Stimulated activated naive B cell treated with anti-CD40 and anti-IgM and Interleukin-4, amounts not matched to agents 10 μg/mL and 1 μg/mL and 100 μg/mL, for 72 hours (primary cell): ENCODE measurements at regions not wholly inside any gene's neighbourhood (a gene's known extent, or its start where the extent isn't known, plus 50 kb on each side); places are given as distances from the start of the nearest gene placed in this dataset.

Experiments
- ATAC-seq, 2 donors: fragments of 150-1000 bp; cut with Tn5 transposase; replicated peaks; 2 replicates each; pipeline ENCODE4 v1.10.0; 2021; ENCODE audit warnings: moderate library complexity in 1 of 2
- DNase-seq: peaks from one replicate; pipeline ENCODE4 v3.0.0; 2021
- H3K27ac Mint-ChIP-seq: one replicate; pipeline ENCODE4 v1.8.0; 2022; ENCODE audit warnings: mild to moderate bottlenecking, mixed read lengths
- H3K27me3 Mint-ChIP-seq, 2 donors: one replicate each; pipeline ENCODE4 v1.8.0; 2022; ENCODE audit warnings: mixed read lengths in 2 of 2
- H3K36me3 Mint-ChIP-seq, 2 donors: one replicate each; pipeline ENCODE4 v1.8.0; 2022; ENCODE audit warnings: mixed read lengths in 2 of 2, mild to moderate bottlenecking in 1 of 2
- H3K4me1 Mint-ChIP-seq, 2 donors: one replicate each; pipeline ENCODE4 v1.8.0; 2022; ENCODE audit warnings: mixed read lengths in 2 of 2, mild to moderate bottlenecking in 1 of 2
- H3K4me3 Mint-ChIP-seq, 2 donors: one replicate each; pipeline ENCODE4 v1.8.0; 2022; ENCODE audit warnings: mild to moderate bottlenecking in 2 of 2, mixed read lengths in 2 of 2, moderate library complexity in 1 of 2
- H3K9me3 Mint-ChIP-seq, 2 donors: one replicate each; pipeline ENCODE4 v1.8.0; 2022; ENCODE audit warnings: mixed read lengths in 2 of 2, mild to moderate bottlenecking in 1 of 2

GRCh38 chr12:125211464-125211863, 146.2 kb downstream of the AACS start:
- Mint-ChIP-seq H3K27ac (no peak overlapping the region), H3K36me3 (no peaks in the 10 kb centered on the region), H3K27me3 (peaks cover 24 to 36% of the 10 kb centered on the region in 2 donors), H3K9me3 (peaks cover 0 to 5% of the 10 kb centered on the region in 2 donors), H3K4me3 (no peak overlapping the region), H3K4me1 (no peaks in the 10 kb centered on the region)
- DNase-seq (no peak), ATAC-seq (no peak)

DNA sequence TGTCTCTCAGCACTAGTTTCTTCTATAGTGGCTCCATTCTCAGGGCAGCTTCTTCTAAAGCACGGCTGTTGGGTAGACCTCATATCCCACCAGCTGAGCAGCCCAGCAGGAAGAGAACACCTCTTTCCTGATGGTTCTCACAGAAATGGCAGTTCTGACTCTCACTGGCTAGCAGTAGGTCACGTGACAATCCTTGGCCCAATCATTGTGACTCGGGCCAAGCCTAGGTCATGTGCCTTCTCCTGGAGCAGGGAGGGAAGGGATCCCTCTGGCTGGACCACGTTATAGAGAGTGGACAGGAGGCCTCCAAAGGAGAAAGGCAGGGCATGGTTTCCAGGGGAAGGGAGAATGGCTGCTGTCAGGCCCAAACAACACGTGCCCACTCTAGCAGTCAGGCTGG, 149.1 kb downstream of the AACS start:
- H3K27me3 Mint-ChIP-seq = peaks cover 22 to 31% of the 10 kb centered on the region in 2 donors

DNA sequence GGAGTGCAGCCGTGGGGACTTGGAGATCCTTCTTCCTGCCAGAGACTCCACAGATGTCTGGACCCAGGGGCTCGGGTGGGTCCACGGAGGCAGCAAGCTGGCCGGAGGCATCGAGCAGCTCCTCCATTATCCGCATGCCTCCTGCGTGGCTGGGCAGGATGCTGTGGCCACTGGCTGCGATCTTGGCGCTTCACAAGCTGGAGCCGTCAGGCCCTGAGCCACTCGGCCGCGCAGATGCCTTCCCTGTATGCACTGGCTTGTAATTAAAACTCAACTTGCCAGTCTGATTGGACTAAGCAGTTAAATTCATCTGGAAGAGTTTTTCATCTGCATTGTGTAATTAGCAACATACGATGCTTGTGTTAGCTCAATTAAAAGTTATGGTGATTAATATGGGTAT, 151.5 kb downstream of the AACS start:
- no peak overlapping the region for H3K4me3 Mint-ChIP-seq
- H3K36me3 Mint-ChIP-seq = no peaks in the 10 kb centered on the region
- peaks cover 3 to 5% of the 10 kb centered on the region in 2 donors for H3K9me3 Mint-ChIP-seq
- peaks cover 27 to 29% of the 10 kb centered on the region in 2 donors for H3K27me3 Mint-ChIP-seq
- no peak for ATAC-seq
- no peak for DNase-seq
- H3K4me1 Mint-ChIP-seq = no peaks in the 10 kb centered on the region
- no peak overlapping the region for H3K27ac Mint-ChIP-seq

More for the DNA sequence above, 149.1 kb downstream of the AACS start:
- Mint-ChIP-seq H3K9me3 (peaks cover 0 to 5% of the 10 kb centered on the region in 2 donors), H3K4me3 (no peak overlapping the region), H3K36me3 (no peaks in the 10 kb centered on the region), H3K4me1 (no peaks in the 10 kb centered on the region), H3K27ac (no peak overlapping the region)
- ATAC-seq (no peak), DNase-seq (no peak)

- Mint-ChIP-seq H3K36me3 (no peaks in the 10 kb centered on the region), H3K4me1 (no peaks in the 10 kb centered on the region), H3K4me3 (no peak overlapping the region), H3K27me3 (peaks cover 27 to 31% of the 10 kb centered on the region in 2 donors), H3K27ac (no peak overlapping the region), H3K9me3 (peaks cover 3 to 5% of the 10 kb centered on the region in 2 donors)
- DNase-seq = no peak
- ATAC-seq = no peak
Observed at GRCh38 chr12:125217308-125217707, 152.1 kb downstream of the AACS start.

GRCh38 chr12:125218952-125219351, 153.7 kb downstream of the AACS start:
- no peak overlapping the region for H3K4me3 Mint-ChIP-seq
- H3K27me3 Mint-ChIP-seq = peaks cover 20 to 22% of the 10 kb centered on the region in 2 donors
- ATAC-seq (no peak), DNase-seq (no peak)
- peaks cover 3 to 5% of the 10 kb centered on the region in 2 donors for H3K9me3 Mint-ChIP-seq
- no peaks in the 10 kb centered on the region for H3K36me3 Mint-ChIP-seq
- no peaks in the 10 kb centered on the region for H3K4me1 Mint-ChIP-seq
- no peak overlapping the region for H3K27ac Mint-ChIP-seq

GRCh38 chr12:125220404-125221273, 155.4 kb downstream of the AACS start:
- H3K4me3 Mint-ChIP-seq = no peak overlapping the region
- H3K9me3 Mint-ChIP-seq = peaks cover 0 to 3% of the 10 kb centered on the region in 2 donors
- DNase-seq (no peak), ATAC-seq (no peak)
- H3K36me3 Mint-ChIP-seq = no peaks in the 10 kb centered on the region
- H3K4me1 Mint-ChIP-seq = no peaks in the 10 kb centered on the region
- peaks cover 26 to 27% of the 10 kb centered on the region in 2 donors for H3K27me3 Mint-ChIP-seq
- no peak overlapping the region for H3K27ac Mint-ChIP-seq

DNA sequence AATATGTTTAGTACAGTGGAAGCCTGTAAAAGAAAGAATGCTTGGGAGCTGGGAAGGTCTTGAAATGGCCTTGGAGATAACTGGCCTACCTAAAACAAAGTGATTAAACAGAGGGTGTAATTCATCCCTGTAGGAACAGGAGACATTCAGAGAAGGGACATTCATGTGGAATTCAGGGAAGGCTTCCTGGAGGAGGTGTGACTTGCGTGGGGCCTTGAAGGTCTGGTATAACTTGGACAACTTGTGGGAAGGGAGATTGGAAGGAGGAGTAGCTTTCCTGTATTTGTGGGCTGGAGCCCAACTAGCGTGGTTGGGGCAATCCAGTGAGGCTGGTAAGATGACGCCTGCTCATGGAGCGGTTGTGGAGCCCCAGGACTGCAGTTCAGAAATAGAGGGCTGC, 156.4 kb downstream of the AACS start:
- no peak overlapping the region for H3K4me3 Mint-ChIP-seq
- no peaks in the 10 kb centered on the region for H3K4me1 Mint-ChIP-seq
- ATAC-seq (no peak), DNase-seq (no peak)
- H3K27me3 Mint-ChIP-seq = peaks cover 27 to 29% of the 10 kb centered on the region in 2 donors
- H3K27ac Mint-ChIP-seq = no peak overlapping the region
- no peaks in the 10 kb centered on the region for H3K36me3 Mint-ChIP-seq
- peaks cover 0 to 3% of the 10 kb centered on the region in 2 donors for H3K9me3 Mint-ChIP-seq

GRCh38 chr12:125222876-125223275, 157.6 kb downstream of the AACS start:
- ATAC-seq = no peak
- peaks cover 0 to 3% of the 10 kb centered on the region in 2 donors for H3K9me3 Mint-ChIP-seq
- no peak overlapping the region for H3K4me3 Mint-ChIP-seq
- no peaks in the 10 kb centered on the region for H3K36me3 Mint-ChIP-seq
- peaks cover 22 to 28% of the 10 kb centered on the region in 2 donors for H3K27me3 Mint-ChIP-seq
- H3K27ac Mint-ChIP-seq = no peak overlapping the region
- H3K4me1 Mint-ChIP-seq = no peaks in the 10 kb centered on the region
- DNase-seq = no peak

DNA sequence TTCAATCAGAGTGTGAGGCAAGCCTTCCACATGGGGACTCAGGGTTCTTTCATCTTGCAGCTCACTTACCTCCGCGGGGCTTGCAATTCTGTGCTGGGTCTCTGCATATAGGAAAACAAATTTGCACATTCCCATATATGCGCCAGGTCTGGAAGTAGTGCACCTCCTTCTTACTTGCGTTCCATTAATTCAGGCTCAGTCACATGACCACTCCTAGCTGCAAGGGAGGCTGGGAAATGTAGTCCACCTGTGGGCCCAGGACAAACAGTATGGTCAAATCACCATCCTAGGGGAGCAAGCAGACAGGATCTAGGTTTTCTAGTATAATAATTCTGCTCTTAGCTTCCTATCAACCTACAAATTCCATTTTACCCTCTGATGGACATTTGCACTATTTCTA, 160.4 kb downstream of the AACS start:
- ATAC-seq = no peak
- H3K36me3 Mint-ChIP-seq = no peaks in the 10 kb centered on the region
- H3K4me3 Mint-ChIP-seq = no peak overlapping the region
- H3K4me1 Mint-ChIP-seq = no peaks in the 10 kb centered on the region
- peaks cover 21 to 24% of the 10 kb centered on the region in 2 donors for H3K27me3 Mint-ChIP-seq
- DNase-seq = no peak
- peaks cover 0 to 3% of the 10 kb centered on the region in 2 donors for H3K9me3 Mint-ChIP-seq
- H3K27ac Mint-ChIP-seq = no peak overlapping the region

DNA sequence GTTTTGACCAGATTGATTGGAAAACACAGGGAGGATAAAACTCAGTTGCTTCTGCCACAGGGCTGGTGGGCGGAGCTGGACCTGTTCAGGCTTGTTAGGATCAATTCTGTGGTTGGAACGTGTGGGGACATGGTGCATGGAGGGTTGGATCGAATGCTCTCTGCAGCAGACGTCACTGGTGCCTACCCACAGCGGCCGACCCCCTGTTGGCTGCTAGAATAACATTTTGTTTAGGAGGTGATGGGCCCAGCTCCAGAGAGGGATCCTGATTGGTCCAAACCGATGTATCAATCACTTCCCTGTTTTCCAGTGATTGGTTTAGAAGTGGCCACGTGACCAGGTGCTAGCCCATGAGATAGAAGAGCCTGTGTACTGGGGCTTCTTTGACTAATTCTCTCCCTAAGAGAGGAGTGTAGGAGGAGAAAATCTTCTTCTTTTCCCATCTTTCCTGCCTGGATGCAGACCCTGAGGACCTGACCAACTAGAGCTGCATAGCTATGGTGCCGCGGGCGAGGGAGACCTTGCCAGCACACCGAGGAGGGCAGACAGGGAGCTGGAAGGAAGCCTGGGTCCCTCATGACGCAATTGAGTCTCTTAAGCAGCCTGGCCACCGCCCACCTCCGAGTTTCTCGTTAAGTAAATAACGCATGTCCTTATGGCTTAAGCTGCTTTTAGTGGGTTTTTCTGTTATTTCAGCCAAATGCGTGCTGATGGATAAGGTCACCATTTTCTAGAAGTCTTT, 163.5 kb downstream of the AACS start:
- no peaks in the 10 kb centered on the region for H3K4me1 Mint-ChIP-seq
- H3K36me3 Mint-ChIP-seq = no peaks in the 10 kb centered on the region
- peaks cover 12% of the 10 kb centered on the region in 2 donors for H3K27me3 Mint-ChIP-seq
- H3K4me3 Mint-ChIP-seq = no peak overlapping the region
- no peak overlapping the region for H3K27ac Mint-ChIP-seq
- H3K9me3 Mint-ChIP-seq = no peaks in the 10 kb centered on the region
- ATAC-seq (no peak), DNase-seq (no peak)

DNA sequence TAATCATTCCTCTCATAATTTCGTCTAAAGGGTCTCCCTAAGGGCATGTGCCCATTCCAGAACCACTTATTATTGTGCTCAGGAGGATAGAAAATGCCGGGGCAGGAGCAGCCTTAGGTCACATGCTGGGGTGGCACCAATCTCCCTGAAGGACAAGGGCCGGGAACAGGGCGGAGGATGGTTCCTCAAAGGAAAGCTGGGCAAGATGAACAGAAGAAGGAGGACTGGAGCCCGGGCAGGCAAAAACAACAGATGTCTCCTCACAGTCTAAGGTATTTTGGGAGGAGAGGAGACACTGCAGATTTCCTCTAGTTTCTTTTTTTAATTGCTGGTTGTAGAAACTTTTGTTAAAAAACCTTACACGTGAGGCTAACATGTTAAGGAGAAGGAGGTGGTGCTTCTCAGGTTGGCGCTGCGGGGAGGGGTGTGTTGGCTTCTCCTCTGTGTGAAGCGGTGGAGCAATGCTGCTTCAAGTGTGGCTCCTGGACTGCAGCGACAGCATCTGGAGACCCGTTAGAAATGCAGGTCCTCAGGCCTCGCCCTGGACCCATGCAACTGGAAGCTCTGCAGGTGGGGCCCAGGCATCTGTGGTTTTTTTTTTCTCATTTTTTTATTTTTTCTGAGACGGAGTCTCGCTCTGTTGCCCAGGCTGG, 164.8 kb downstream of the AACS start:
- ATAC-seq (no peak), DNase-seq (no peak)
- H3K9me3 Mint-ChIP-seq = no peaks in the 10 kb centered on the region
- no peak overlapping the region for H3K27ac Mint-ChIP-seq
- H3K36me3 Mint-ChIP-seq = no peaks in the 10 kb centered on the region
- H3K4me3 Mint-ChIP-seq = no peak overlapping the region
- H3K4me1 Mint-ChIP-seq = no peaks in the 10 kb centered on the region
- H3K27me3 Mint-ChIP-seq = peaks cover 7 to 10% of the 10 kb centered on the region in 2 donors

DNA sequence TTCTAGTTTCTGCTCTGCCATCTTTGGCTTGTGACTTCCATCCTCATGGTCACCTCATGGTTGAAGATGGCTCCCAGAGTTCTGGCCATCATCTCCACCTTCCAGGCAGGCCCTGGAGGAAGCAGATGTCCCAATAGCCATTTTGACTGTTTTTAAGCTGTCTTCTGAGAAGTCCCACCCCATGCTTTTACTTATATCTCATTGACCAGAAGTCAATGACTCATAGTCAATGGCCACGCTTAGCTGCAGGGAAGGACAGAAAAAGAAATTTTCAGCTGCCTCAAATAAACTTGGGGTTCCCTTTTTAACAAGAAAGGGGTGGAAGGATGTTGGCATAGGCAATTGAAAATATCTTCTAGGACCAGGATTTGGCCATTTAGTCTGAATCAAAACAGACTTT, 168.1 kb downstream of the AACS start:
- Mint-ChIP-seq H3K36me3 (no peaks in the 10 kb centered on the region), H3K27ac (no peak overlapping the region), H3K27me3 (peaks cover 9 to 10% of the 10 kb centered on the region in 2 donors), H3K4me3 (no peak overlapping the region), H3K9me3 (no peaks in the 10 kb centered on the region), H3K4me1 (no peaks in the 10 kb centered on the region)
- DNase-seq (no peak), ATAC-seq (no peak)

DNA sequence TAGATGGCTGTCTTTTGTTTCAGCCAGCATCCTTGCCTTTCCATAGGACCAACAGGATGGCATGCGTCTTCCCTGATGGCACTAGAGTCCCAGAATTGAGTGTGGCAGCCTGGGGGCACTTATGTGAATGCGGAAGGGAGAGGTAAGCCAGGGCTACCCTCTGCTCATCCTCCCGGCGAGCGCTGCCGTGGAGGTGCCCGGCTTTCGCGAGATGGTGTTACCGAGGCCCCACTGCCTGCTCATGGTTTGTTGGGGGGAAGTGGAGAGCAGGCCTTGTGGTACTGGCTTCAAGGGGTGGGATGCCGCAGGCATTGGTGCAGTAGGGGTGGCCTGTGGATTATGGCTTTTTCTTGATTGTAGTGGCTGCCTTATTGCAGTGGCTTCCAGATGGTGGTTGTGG, 174.3 kb downstream of the AACS start:
- Mint-ChIP-seq H3K4me1 (no peaks in the 10 kb centered on the region), H3K27ac (no peak overlapping the region), H3K4me3 (no peak overlapping the region), H3K36me3 (no peaks in the 10 kb centered on the region), H3K9me3 (no peaks in the 10 kb centered on the region), H3K27me3 (peaks cover 28 to 33% of the 10 kb centered on the region in 2 donors)
- no peak for DNase-seq
- no peak for ATAC-seq

GRCh38 chr12:125240717-125241116, 175.5 kb downstream of the AACS start:
- Mint-ChIP-seq H3K36me3 (no peaks in the 10 kb centered on the region), H3K4me1 (no peaks in the 10 kb centered on the region), H3K9me3 (no peaks in the 10 kb centered on the region), H3K4me3 (no peak overlapping the region), H3K27ac (no peak overlapping the region), H3K27me3 (peaks cover 31 to 41% of the 10 kb centered on the region in 2 donors)
- ATAC-seq = no peak
- no peak for DNase-seq
